HCEC 1CT (cell line): ENCODE measurements at regions not wholly inside any gene's neighbourhood (a gene's known extent, or its start where the extent isn't known, plus 50 kb on each side); places are given as distances from the start of the nearest gene placed in this dataset.
"Not testable (repeated sequence)": the region's sequence is repeated elsewhere in the genome, so short reads cannot be mapped to it uniquely, and the experiment has no call there.

Experiments used
- DNase-seq: peaks from one replicate; pipeline ENCODE4 v3.0.0-alpha.2; 2017

GRCh38 chrX:131830400-131831184 lies 192.5 kb upstream of the STK26 start:
- DNase-seq, result peak; percentile 47

GRCh38 chrX:131831185-131831520 lies 191.9 kb upstream of the STK26 start:
- DNase-seq, result peak; percentile 1

GRCh38 chrX:131836161-131836560 lies 186.9 kb upstream of the STK26 start:
- no peak for DNase-seq

- peak; percentile 37 for DNase-seq
These were observed 185.8 kb upstream of the STK26 start for GRCh38 chrX:131837325-131837724.

- DNase-seq, result no peak
These were observed 182.2 kb upstream of the STK26 start for GRCh38 chrX:131840799-131841495.

GRCh38 chrX:131841496-131842437 lies 181.3 kb upstream of the STK26 start:
- DNase-seq, result peak; percentile 37

- DNase-seq, result no peak
These were observed 179.1 kb upstream of the STK26 start for GRCh38 chrX:131843987-131844386.

GRCh38 chrX:131845201-131845600 lies 177.9 kb upstream of the STK26 start:
- no peak for DNase-seq

GRCh38 chrX:131845771-131846170 lies 177.3 kb upstream of the STK26 start:
- no peak for DNase-seq

GRCh38 chrX:131850964-131851363 lies 172.1 kb upstream of the STK26 start:
- DNase-seq, result not testable (repeated sequence)

GRCh38 chrX:131853440-131853839 lies 169.7 kb upstream of the STK26 start:
- no peak for DNase-seq

- DNase-seq, result no peak
These were observed 168.5 kb upstream of the STK26 start for GRCh38 chrX:131854581-131854980.

- DNase-seq, result no peak
These were observed 161.9 kb upstream of the STK26 start for GRCh38 chrX:131861088-131861787.

- no peak for DNase-seq
These were observed 160.8 kb upstream of the STK26 start for GRCh38 chrX:131862321-131862720.

GRCh38 chrX:131869182-131869581 lies 153.9 kb upstream of the STK26 start:
- DNase-seq, result no peak

- no peak for DNase-seq
These were observed 148.8 kb upstream of the STK26 start for GRCh38 chrX:131874300-131874699.

- not testable (repeated sequence) for DNase-seq
These were observed 147.3 kb upstream of the STK26 start for GRCh38 chrX:131875827-131876226.

- DNase-seq, result no peak
These were observed 141.9 kb upstream of the STK26 start for GRCh38 chrX:131881194-131881593.

GRCh38 chrX:131885042-131885441 lies 138.1 kb upstream of the STK26 start:
- not testable (repeated sequence) for DNase-seq

- not testable (repeated sequence) for DNase-seq
These were observed 129.2 kb upstream of the STK26 start for GRCh38 chrX:131893857-131894256.

- peak; percentile 61 for DNase-seq
These were observed 128.1 kb upstream of the STK26 start for GRCh38 chrX:131894995-131895394.

GRCh38 chrX:131895807-131896206 lies 127.3 kb upstream of the STK26 start:
- no peak for DNase-seq

GRCh38 chrX:131901546-131901945 lies 121.6 kb upstream of the STK26 start:
- DNase-seq, result no peak
